IMR-90 (cell line): ENCODE measurements at regions not wholly inside any gene's neighbourhood (a gene's known extent, or its start where the extent isn't known, plus 50 kb on each side); places are given as distances from the start of the nearest gene placed in this dataset.

Experiments
- ATAC-seq: fragments of 200-7000 bp; cut with Tn5 transposase; 2 replicates; pipeline ENCODE4 v1.9.1; 2020; ENCODE audit warnings: low read depth, mild to moderate bottlenecking, moderate library complexity
- BruUV-seq: library from RNA; stranded (reverse); fragments of 400-500 nt; replicated peaks from 2 replicates; lab custom pipeline; 2021; lab: Mats Ljungman, UMichigan
- CTCF ChIA-PET: fragments of 300-600 bp; formaldehyde crosslinking; extraction: SDS; loops from one replicate; lab custom pipeline; 2021; ENCODE audit warnings: antibody characterized with exemption; lab: Yijun Ruan, JAX
- POLR2A ChIA-PET: fragments of 300-600 bp; sonication (Branson Sonifier 250); formaldehyde crosslinking; loops from one replicate; lab custom pipeline; 2022; ENCODE audit warnings: antibody characterized with exemption; ENCODE audit not compliant: unreplicated experiment; lab: Charles Lee
- DNase-seq: peaks from one replicate; pipeline ENCODE4 v3.0.0; 2013
- H2AFZ ChIP-seq: replicated peaks from 2 replicates; pipeline ENCODE3; 2013; ENCODE audit warnings: low read length, mild to moderate bottlenecking; ENCODE audit not compliant: poor library complexity
- H2AK5ac ChIP-seq: 2 replicates; pipeline ENCODE4 v1.6.1; 2013; ENCODE audit warnings: low read depth, low read length, inconsistent platforms
- H2AK9ac ChIP-seq: replicated peaks from 2 replicates; pipeline ENCODE3; 2013; ENCODE audit warnings: mild to moderate bottlenecking, low read depth, low read length, moderate library complexity; ENCODE audit not compliant: poor library complexity
- H2BK120ac ChIP-seq: 2 replicates; pipeline ENCODE4 v1.6.1; 2013; ENCODE audit warnings: low read depth, low read length, inconsistent platforms
- H2BK15ac ChIP-seq: 3 replicates; pipeline ENCODE4 v1.6.1; 2013; ENCODE audit warnings: low read depth, low read length, inconsistent platforms
- H2BK20ac ChIP-seq: 2 replicates; pipeline ENCODE4 v1.6.1; 2013; ENCODE audit warnings: low read depth, mild to moderate bottlenecking, inconsistent platforms, low read length, moderate library complexity
- H2BK5ac ChIP-seq: 2 replicates; pipeline ENCODE4 v1.6.1; 2013; ENCODE audit warnings: mild to moderate bottlenecking, low read depth, low read length, inconsistent platforms; ENCODE audit not compliant: poor library complexity, severe bottlenecking
- H3K14ac ChIP-seq: replicated peaks from 2 replicates; pipeline ENCODE4 v1.6.1; 2013; ENCODE audit warnings: low read depth, low read length, inconsistent platforms
- H3K18ac ChIP-seq: 2 replicates; pipeline ENCODE4 v1.6.1; 2013; ENCODE audit warnings: low read depth, low read length, control low read depth
- H3K23ac ChIP-seq: 2 replicates; pipeline ENCODE4 v1.6.1; 2013; ENCODE audit warnings: low read depth, low read length, inconsistent platforms
- H3K27ac ChIP-seq: 2 replicates; pipeline ENCODE4 v1.5.1; 2013; ENCODE audit warnings: mild to moderate bottlenecking, control low read depth, low read length; ENCODE audit not compliant: insufficient read depth
- H3K27me3 ChIP-seq: 2 replicates; pipeline ENCODE4 v1.6.1; 2013; ENCODE audit warnings: low read length; ENCODE audit not compliant: control insufficient read depth, insufficient read depth
- H3K36me3 ChIP-seq: 2 replicates; pipeline ENCODE4 v1.6.1; 2013; ENCODE audit warnings: low read length, mixed read lengths; ENCODE audit not compliant: control insufficient read depth, insufficient read depth
- H3K4ac ChIP-seq: 2 replicates; pipeline ENCODE4 v1.6.1; 2013; ENCODE audit warnings: low read depth, low read length, inconsistent platforms
- H3K4me1 ChIP-seq: 2 replicates; pipeline ENCODE4 v1.6.1; 2013; ENCODE audit warnings: low read length, mixed read lengths; ENCODE audit not compliant: control insufficient read depth, insufficient read depth
- H3K4me2 ChIP-seq: 2 replicates; pipeline ENCODE4 v1.6.1; 2013; ENCODE audit warnings: low read depth, mild to moderate bottlenecking, control low read depth, low read length, moderate library complexity
- H3K4me3 ChIP-seq: 2 replicates; pipeline ENCODE4 v1.5.1; 2013; ENCODE audit warnings: low read depth, mild to moderate bottlenecking, control low read depth, low read length, moderate library complexity; ENCODE audit not compliant: insufficient read depth
- H3K56ac ChIP-seq: 2 replicates; pipeline ENCODE4 v1.6.1; 2013; ENCODE audit warnings: low read length, inconsistent platforms; ENCODE audit not compliant: insufficient read depth; ENCODE audit errors: extremely low read depth
- H3K79me1 ChIP-seq, 2 experiments: 2 replicates each; pipeline ENCODE4 v1.6.1; 2013; ENCODE audit warnings: low read length in 2 of 2, inconsistent platforms in 1 of 2, low read depth in 1 of 2
- H3K9ac ChIP-seq: 2 replicates; pipeline ENCODE4 v1.6.1; 2013; ENCODE audit warnings: low read depth, low read length, control low read depth
- H3K9me1 ChIP-seq: 2 replicates; pipeline ENCODE4 v1.6.1; 2013; ENCODE audit warnings: low read length, inconsistent platforms; ENCODE audit not compliant: insufficient read depth
- H3K9me3 ChIP-seq: 2 replicates; pipeline ENCODE4 v1.6.1; 2013; ENCODE audit warnings: low read length; ENCODE audit not compliant: control insufficient read depth, insufficient read depth
- H4K20me1 ChIP-seq: 2 replicates; pipeline ENCODE4 v1.6.1; 2013; ENCODE audit warnings: low read length, inconsistent platforms; ENCODE audit not compliant: insufficient read depth
- H4K5ac ChIP-seq: 2 replicates; pipeline ENCODE4 v1.6.1; 2013; ENCODE audit warnings: mild to moderate bottlenecking, low read depth, low read length, control low read depth
- H4K8ac ChIP-seq, 2 experiments: 2 replicates each; pipeline ENCODE4 v1.6.1; 2013; ENCODE audit warnings: low read depth in 2 of 2, low read length in 2 of 2, control low read depth in 1 of 2, inconsistent platforms in 1 of 2
- H4K91ac ChIP-seq: 2 replicates; pipeline ENCODE4 v1.6.1; 2013; ENCODE audit warnings: low read depth, low read length, inconsistent platforms; ENCODE audit not compliant: insufficient read depth
- BHLHE40 ChIP-seq: fragments of 150-350 bp; IDR thresholded peaks from 2 replicates; pipeline ENCODE4 v1.6.1; 2016; ENCODE audit warnings: mild to moderate bottlenecking, low read depth, low read length
- CEBPB ChIP-seq: IDR thresholded peaks from 2 replicates; pipeline ENCODE4 v1.6.1; 2012; ENCODE audit warnings: low read depth, low read length, improper control_type of control experiment
- CHD1 ChIP-seq: IDR thresholded peaks from 2 replicates; pipeline ENCODE4 v1.6.1; 2012; ENCODE audit warnings: low read depth, low read length, improper control_type of control experiment
- FOS ChIP-seq: fragments of 150-350 bp; IDR thresholded peaks from 2 replicates; pipeline ENCODE4 v1.6.1; 2016; ENCODE audit warnings: low read depth, low read length
- MAFK ChIP-seq: IDR thresholded peaks from 2 replicates; pipeline ENCODE4 v1.6.1; 2012; ENCODE audit warnings: low read depth, low read length, improper control_type of control experiment
- MAZ ChIP-seq: IDR thresholded peaks from 2 replicates; pipeline ENCODE4 v1.6.1; 2012; ENCODE audit warnings: low read depth, mild to moderate bottlenecking, low read length, improper control_type of control experiment, moderate library complexity, borderline replicate concordance
- MXI1 ChIP-seq: IDR thresholded peaks from 2 replicates; pipeline ENCODE4 v1.6.1; 2012; ENCODE audit warnings: low read depth, mild to moderate bottlenecking, low read length, moderate library complexity, borderline replicate concordance
- NFE2L2 ChIP-seq: fragments of 150-350 bp; IDR thresholded peaks from 2 replicates; pipeline ENCODE4 v1.6.1; 2016; ENCODE audit warnings: low read depth, mild to moderate bottlenecking, low read length
- POLR2A ChIP-seq: IDR thresholded peaks from 2 replicates; pipeline ENCODE4 v1.6.1; 2012; ENCODE audit warnings: mild to moderate bottlenecking, low read depth, low read length
- RAD21 ChIP-seq: IDR thresholded peaks from 2 replicates; pipeline ENCODE4 v1.6.1; 2012; ENCODE audit warnings: low read length, improper control_type of control experiment
- RCOR1 ChIP-seq: IDR thresholded peaks from 2 replicates; pipeline ENCODE4 v1.6.1; 2012; ENCODE audit warnings: mild to moderate bottlenecking, low read length, improper control_type of control experiment; ENCODE audit not compliant: insufficient replicate concordance
- RFX5 ChIP-seq: IDR thresholded peaks from 2 replicates; pipeline ENCODE4 v1.8.0; 2012; ENCODE audit warnings: low read depth, mild to moderate bottlenecking, low read length, moderate library complexity
- SMC3 ChIP-seq: fragments of 150-350 bp; IDR thresholded peaks from 2 replicates; pipeline ENCODE4 v1.6.1; 2016; ENCODE audit warnings: low read depth, mild to moderate bottlenecking, antibody characterized with exemption, low read length, moderate library complexity
- WGBS, 2 experiments: methylation state at CpG; one replicate each; pipeline versions ENCODE4 v1.1.5 to v1.1.7; 2013; ENCODE audit warnings: missing lambda C conversion rate in 2 of 2; ENCODE audit not compliant: insufficient read length in 1 of 2; ENCODE audit errors: extremely low coverage in 2 of 2; 5-methylcytosine and 5-hydroxymethylcytosine counted together
- dilution Hi-C: fragments of 300-500 bp; cut with HindIII; formaldehyde crosslinking; loops from one replicate; pipeline ENCODE4 v1.14.3; 2018; ENCODE audit warnings: low sequenced_read_pairs; ENCODE audit not compliant: unreplicated experiment
- in situ Hi-C: fragments of 300-500 bp; cut with MboI; formaldehyde crosslinking; loops from 3 replicates; pipeline ENCODE4 v1.14.3; 2019; ENCODE audit warnings: low sequenced_read_pairs, inconsistent platforms, mixed read lengths
- intact Hi-C: fragments of 100-400 bp; cut with micrococcal nuclease; formaldehyde crosslinking; loops from 2 replicates; pipeline ENCODE4 v1.10.0; 2022
- TF ChIP-seq, protein P1 (sequence below): fragments of 150-350 bp; IDR thresholded peaks from 2 replicates; pipeline ENCODE4 v1.6.1; 2017; ENCODE audit warnings: mild to moderate bottlenecking, antibody characterized with exemption, low read length, low read depth
- TF ChIP-seq, protein P2 (sequence below): fragments of 150-350 bp; IDR thresholded peaks from 2 replicates; pipeline ENCODE4 v1.6.1; 2016; ENCODE audit warnings: low read depth, mild to moderate bottlenecking, low read length, moderate library complexity, borderline replicate concordance

DNA sequence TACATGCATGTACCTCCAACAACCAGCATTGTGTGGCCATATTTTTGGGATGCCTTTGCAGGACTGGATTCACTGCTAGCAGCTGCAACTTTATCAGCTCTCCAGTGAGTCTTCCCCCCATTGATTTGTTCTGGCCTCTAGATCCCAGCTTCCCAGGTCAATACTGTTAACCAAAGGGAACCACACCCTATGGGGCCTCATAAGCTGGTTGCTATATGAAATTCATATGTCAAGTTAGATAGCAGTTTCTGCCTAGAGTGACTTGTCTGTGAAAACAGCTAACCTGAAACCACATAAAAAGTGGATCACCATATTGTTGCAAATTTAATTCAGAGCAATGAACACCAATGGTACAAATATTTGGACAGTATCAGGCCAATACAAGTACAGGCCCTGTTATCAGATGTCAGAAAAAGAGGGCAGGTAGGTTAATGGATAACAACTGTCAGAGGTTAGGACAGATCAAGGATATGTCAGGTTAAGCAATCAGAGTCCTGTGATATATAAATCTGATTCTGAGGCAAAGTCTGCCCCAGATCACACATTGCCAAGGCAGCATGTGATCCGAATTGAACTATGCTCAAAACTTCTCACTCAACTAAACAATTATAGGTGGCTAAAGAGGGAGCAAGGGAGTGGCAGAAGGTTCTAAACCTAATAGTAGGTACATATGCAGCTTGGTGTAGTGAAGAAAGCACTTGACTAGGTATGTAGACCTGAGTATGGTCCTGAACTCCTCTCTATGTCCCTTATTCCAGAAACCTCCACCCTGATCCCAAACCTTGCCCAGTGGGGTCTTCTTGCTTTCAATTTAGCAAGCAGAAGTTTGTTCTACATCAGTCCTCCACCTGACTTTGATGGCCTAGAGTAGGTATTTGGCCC, 94.7 kb upstream of the FOXN2 start:
- Histone ChIP-seq H3K9me3 (no peaks in the 10 kb centered on the region), H3K14ac (no peak overlapping the region), H4K8ac (no peak overlapping the region), H3K4me3 (no peak overlapping the region), H4K91ac (no peak overlapping the region), H2AK9ac (no peak overlapping the region), H3K27ac (no peak overlapping the region), H2BK120ac (no peak overlapping the region), H3K27me3 (no peaks in the 10 kb centered on the region; the same call in 1 of the 2 replicates), H3K36me3 (no peaks in the 10 kb centered on the region), H3K18ac (no peak overlapping the region), H2BK15ac (no peak overlapping the region), H2AK5ac (no peak overlapping the region), H3K56ac (no peak overlapping the region), H2AFZ (no peak overlapping the region), H3K9ac (no peak overlapping the region), H2BK5ac (no peak overlapping the region), H4K5ac (no peak overlapping the region), H3K4me2 (no peak overlapping the region), H4K20me1 (no peaks in the 10 kb centered on the region), H3K79me1 (no peaks in the 10 kb centered on the region), H3K4me1 (no peaks in the 10 kb centered on the region), H2BK20ac (no peak overlapping the region), H3K4ac (no peak overlapping the region), H3K23ac (no peak overlapping the region; the same call in 1 of the 2 replicates), H3K9me1 (no peaks in the 10 kb centered on the region)
- intact Hi-C loops (no loop called here), dilution Hi-C loops (no loop called here), in situ Hi-C loops (no loop called here)
- ChIA-PET CTCF (interaction anchor here (0.5 to 0.9 kb wide), 2 partner anchors 15 to 1638 kb away, joined by 3 to 6 read pairs; no protein-coding TSS in a partner anchor), POLR2A (no interaction called here)
- TF ChIP-seq CHD1 (no peak), MXI1 (no peak), BHLHE40 (no peak), RAD21 (no peak), RFX5 (no peak), SMC3 (no peak), MAFK (no peak), MAZ (no peak), FOS (no peak), RCOR1 (no peak), NFE2L2 (no peak), CEBPB (no peak), POLR2A (no peak)
- TF ChIP-seq, protein P1, sequence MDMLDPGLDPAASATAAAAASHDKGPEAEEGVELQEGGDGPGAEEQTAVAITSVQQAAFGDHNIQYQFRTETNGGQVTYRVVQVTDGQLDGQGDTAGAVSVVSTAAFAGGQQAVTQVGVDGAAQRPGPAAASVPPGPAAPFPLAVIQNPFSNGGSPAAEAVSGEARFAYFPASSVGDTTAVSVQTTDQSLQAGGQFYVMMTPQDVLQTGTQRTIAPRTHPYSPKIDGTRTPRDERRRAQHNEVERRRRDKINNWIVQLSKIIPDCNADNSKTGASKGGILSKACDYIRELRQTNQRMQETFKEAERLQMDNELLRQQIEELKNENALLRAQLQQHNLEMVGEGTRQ, result no peak
- TF ChIP-seq, protein P2, sequence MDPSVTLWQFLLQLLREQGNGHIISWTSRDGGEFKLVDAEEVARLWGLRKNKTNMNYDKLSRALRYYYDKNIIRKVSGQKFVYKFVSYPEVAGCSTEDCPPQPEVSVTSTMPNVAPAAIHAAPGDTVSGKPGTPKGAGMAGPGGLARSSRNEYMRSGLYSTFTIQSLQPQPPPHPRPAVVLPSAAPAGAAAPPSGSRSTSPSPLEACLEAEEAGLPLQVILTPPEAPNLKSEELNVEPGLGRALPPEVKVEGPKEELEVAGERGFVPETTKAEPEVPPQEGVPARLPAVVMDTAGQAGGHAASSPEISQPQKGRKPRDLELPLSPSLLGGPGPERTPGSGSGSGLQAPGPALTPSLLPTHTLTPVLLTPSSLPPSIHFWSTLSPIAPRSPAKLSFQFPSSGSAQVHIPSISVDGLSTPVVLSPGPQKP, result no peak
- no TSS peak for BruUV-seq
- ATAC-seq (no peak), DNase-seq (no peak)
- no CpG with 5 or more reads among the region's 1 CpG for WGBS, 2 experiments
